Body of pancreas (tissue), 4 donors: ENCODE measurements at regions not wholly inside any gene's neighbourhood (a gene's known extent, or its start where the extent isn't known, plus 50 kb on each side); places are given as distances from the start of the nearest gene placed in this dataset.

Experiments
- ATAC-seq: fragments of 150-250 bp; one replicate; pipeline ENCODE4 v1.9.1; 2016
- DNase-seq, 4 donors: peaks; one replicate each; pipeline ENCODE4 v3.0.0-alpha.2; 2019
- H3K27ac ChIP-seq, 4 donors: fragments of 200-600 bp; sonication (generic); 1 replicate in 3 of 4; 2 replicates in 1 of 4; pipeline versions ENCODE4 v1.5.1 to v1.6.1; 2016 to 2019; ENCODE audit warnings: mild to moderate bottlenecking in 1 of 4, mixed read lengths in 1 of 4, moderate library complexity in 1 of 4
- H3K27me3 ChIP-seq, 2 donors: fragments of 200-600 bp; sonication (generic); one replicate each; pipeline ENCODE4 v1.6.0; 2016; ENCODE audit warnings: mild to moderate bottlenecking in 1 of 2
- H3K36me3 ChIP-seq, 2 donors: fragments of 200-600 bp; sonication (generic); replicated peaks in 1 of 2; 2 replicates each; pipeline ENCODE4 v1.5.1; 2016; ENCODE audit warnings: low read depth in 2 of 2; ENCODE audit not compliant: insufficient read depth in 1 of 2
- H3K4me1 ChIP-seq: fragments of 200-600 bp; sonication (generic); one replicate; pipeline ENCODE4 v1.6.0; 2016
- H3K4me3 ChIP-seq, 2 donors: fragments of 200-600 bp; sonication (generic); 1 replicate in 1 of 2; 2 replicates in 1 of 2; pipeline ENCODE4 v1.5.1; 2016 to 2019
- H3K9me3 ChIP-seq, 3 donors: fragments of 200-600 bp; sonication (generic); 1 replicate in 2 of 3; 2 replicates in 1 of 3; pipeline ENCODE4 v1.5.1; 2016
- CTCF ChIP-seq, 7 experiments: fragments of 450-650 bp in 4 of 7; fragments of 200-600 bp in 3 of 7; sonication (generic) in 3 of 7; IDR thresholded peaks; one replicate each; pipeline ENCODE4 v1.5.1; 2016 to 2019; ENCODE audit warnings: antibody characterized with exemption in 7 of 7
- POLR2A ChIP-seq, 3 donors: fragments of 450-650 bp; IDR thresholded peaks; one replicate each; pipeline ENCODE4 v1.6.1; 2016; ENCODE audit warnings: antibody characterized with exemption in 3 of 3, mild to moderate bottlenecking in 2 of 3
- WGBS, 2 donors: methylation state at CpG; one replicate each; pipeline ENCODE4 v1.1.5; 2017; 5-methylcytosine and 5-hydroxymethylcytosine counted together
- intact Hi-C: fragments of 100-400 bp; cut with DNase I; formaldehyde crosslinking; loops from one replicate; pipeline ENCODE4 v1.15.1; 2023

- no peak for TF ChIP-seq POLR2A (IDR thresholded peaks at IDR 0.05)
- TF ChIP-seq CTCF (IDR thresholded peaks at IDR 0.05), result no peak
- H3K9me3 ChIP-seq, result no peaks in the 10 kb centered on the region
- intact Hi-C loops, result no loop called here
- no peaks in the 10 kb centered on the region for H3K36me3 ChIP-seq
- no peak overlapping the region for H3K4me3 ChIP-seq
- 68% methylated on average over 6 of the region's 6 CpGs for WGBS, 2 donors
- ATAC-seq (no peak), DNase-seq (no peak)
- H3K27ac ChIP-seq, result no peak overlapping the region
- no peaks in the 10 kb centered on the region for H3K27me3 ChIP-seq
- H3K4me1 ChIP-seq, result peaks cover 21% of the 10 kb centered on the region
Observed at GRCh38 chr5:74250304-74251102, 390.0 kb downstream of the ENC1 start.

- ATAC-seq (no peak), DNase-seq (no peak)
- H3K27ac ChIP-seq, result no peak overlapping the region
- no peaks in the 10 kb centered on the region for H3K27me3 ChIP-seq
- no peak for TF ChIP-seq POLR2A (IDR thresholded peaks at IDR 0.05)
- no peak for TF ChIP-seq CTCF (IDR thresholded peaks at IDR 0.05)
- no peaks in the 10 kb centered on the region for H3K36me3 ChIP-seq
- no peaks in the 10 kb centered on the region for H3K9me3 ChIP-seq
- intact Hi-C loops, result no loop called here
- no peak overlapping the region for H3K4me3 ChIP-seq
- peaks cover 21% of the 10 kb centered on the region for H3K4me1 ChIP-seq
Observed at GRCh38 chr5:74248576-74248975, 392.0 kb downstream of the ENC1 start.

- Histone ChIP-seq H3K4me3 (no peak overlapping the region), H3K36me3 (no peaks in the 10 kb centered on the region), H3K27me3 (no peaks in the 10 kb centered on the region), H3K27ac (no peak overlapping the region), H3K9me3 (no peaks in the 10 kb centered on the region), H3K4me1 (peaks cover 53% of the 10 kb centered on the region)
- no peak for DNase-seq
- ATAC-seq, result no peak
- TF ChIP-seq POLR2A (IDR thresholded peaks at IDR 0.05) (no peak), CTCF (IDR thresholded peaks at IDR 0.05) (no peak)
- intact Hi-C loops, result no loop called here
- whole genome bisulfite sequencing, 2 donors, result 93 to 100% methylated on average over 3 of the region's 3 CpGs
Observed at GRCh38 chr5:74244406-74244805, 396.1 kb downstream of the ENC1 start.

GRCh38 chr5:74243634-74244033 lies 396.9 kb downstream of the ENC1 start:
- H3K27me3 ChIP-seq, result no peaks in the 10 kb centered on the region
- intact Hi-C loops, result no loop called here
- H3K4me3 ChIP-seq, result no peak overlapping the region
- no peak overlapping the region for H3K27ac ChIP-seq
- TF ChIP-seq POLR2A (IDR thresholded peaks at IDR 0.05) (no peak), CTCF (IDR thresholded peaks at IDR 0.05) (no peak)
- H3K4me1 ChIP-seq, result peaks cover 52% of the 10 kb centered on the region
- H3K9me3 ChIP-seq, result no peaks in the 10 kb centered on the region
- DNase-seq (no peak), ATAC-seq (no peak)
- WGBS, 2 donors, result 66 to 67% methylated on average over 2 of the region's 2 CpGs
- no peaks in the 10 kb centered on the region for H3K36me3 ChIP-seq

- no peaks in the 10 kb centered on the region for H3K36me3 ChIP-seq
- intact Hi-C loops, result no loop called here
- WGBS, 2 donors, result 51 to 57% methylated on average over 3 of the region's 3 CpGs
- DNase-seq (no peak), ATAC-seq (no peak)
- no peak overlapping the region for H3K4me3 ChIP-seq
- H3K9me3 ChIP-seq, result no peaks in the 10 kb centered on the region
- H3K27ac ChIP-seq, result no peak overlapping the region
- H3K27me3 ChIP-seq, result no peaks in the 10 kb centered on the region
- peaks cover 42% of the 10 kb centered on the region for H3K4me1 ChIP-seq
- no peak for TF ChIP-seq CTCF (IDR thresholded peaks at IDR 0.05)
- no peak for TF ChIP-seq POLR2A (IDR thresholded peaks at IDR 0.05)
Observed at GRCh38 chr5:74242516-74242915, 398.0 kb downstream of the ENC1 start.
